Stimulated activated naive CD8-positive, alpha-beta T cell treated with anti-CD3 and anti-CD28 coated beads, Interleukin-15, Interleukin-2, amounts not matched to agents 100 U/mL and 50 U/mL, for 24 hours (primary cell): ENCODE measurements at regions not wholly inside any gene's neighbourhood (a gene's known extent, or its start where the extent isn't known, plus 50 kb on each side); places are given as distances from the start of the nearest gene placed in this dataset.

Source experiments
- ATAC-seq: fragments of 150-1000 bp; cut with Tn5 transposase; one replicate; pipeline ENCODE4 v1.10.0; 2021
- DNase-seq: peaks from one replicate; pipeline ENCODE4 v3.0.0; 2021

- ATAC-seq = no peak
- DNase-seq = no peak
These were observed 576.5 kb downstream of the MED13L start for GRCh38 chr12:115700896-115701465.

DNA sequence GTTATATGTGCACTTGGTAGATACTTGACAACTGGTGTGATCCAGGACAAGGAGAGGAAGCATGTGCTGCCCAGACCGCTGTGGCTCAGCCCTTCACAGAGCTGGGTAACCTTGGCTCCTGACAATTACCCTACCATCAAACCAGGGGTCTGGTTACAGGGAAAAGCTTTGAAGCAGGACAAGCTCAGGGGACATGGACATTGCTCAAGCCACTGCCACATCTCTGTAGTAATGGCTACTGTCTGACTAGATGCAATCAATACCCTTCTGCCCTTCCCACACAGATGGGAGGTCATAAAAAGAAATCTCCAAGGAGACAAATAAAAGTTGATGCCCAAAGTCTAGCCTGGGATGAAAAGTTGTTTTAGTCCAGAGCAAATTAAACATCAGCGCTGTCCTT lies 577.4 kb downstream of the MED13L start:
- DNase-seq (no peak), ATAC-seq (no peak)

DNA sequence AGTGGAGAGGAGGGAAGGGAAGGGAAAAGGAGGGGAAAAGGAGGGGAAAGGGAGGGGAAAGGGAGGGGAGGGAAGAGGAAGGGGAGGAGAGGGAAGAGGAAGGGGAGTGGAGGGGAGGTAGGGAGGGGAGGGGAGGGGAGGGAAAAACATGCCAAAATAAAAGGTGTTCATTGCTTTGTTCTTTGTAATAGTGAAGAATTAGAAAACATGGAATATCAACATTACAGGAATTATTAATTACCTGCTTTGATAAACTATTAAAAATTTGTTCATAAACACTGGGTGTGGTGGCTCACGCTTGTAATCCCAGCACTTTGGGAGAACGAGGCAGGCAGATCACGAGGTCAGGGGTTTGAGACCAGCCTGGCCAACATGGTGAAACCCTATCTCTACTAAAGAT lies 579.2 kb downstream of the MED13L start:
- DNase-seq (no peak), ATAC-seq (no peak)

GRCh38 chr12:115697340-115697739 lies 580.2 kb downstream of the MED13L start:
- DNase-seq = no peak

GRCh38 chr12:115694564-115694963 lies 582.9 kb downstream of the MED13L start:
- ATAC-seq (no peak), DNase-seq (no peak)

More at GRCh38 chr12:115697340-115697739, 580.2 kb downstream of the MED13L start:
- ATAC-seq = no peak

GRCh38 chr12:115693970-115694369 lies 583.5 kb downstream of the MED13L start:
- DNase-seq (no peak), ATAC-seq (no peak)

DNA sequence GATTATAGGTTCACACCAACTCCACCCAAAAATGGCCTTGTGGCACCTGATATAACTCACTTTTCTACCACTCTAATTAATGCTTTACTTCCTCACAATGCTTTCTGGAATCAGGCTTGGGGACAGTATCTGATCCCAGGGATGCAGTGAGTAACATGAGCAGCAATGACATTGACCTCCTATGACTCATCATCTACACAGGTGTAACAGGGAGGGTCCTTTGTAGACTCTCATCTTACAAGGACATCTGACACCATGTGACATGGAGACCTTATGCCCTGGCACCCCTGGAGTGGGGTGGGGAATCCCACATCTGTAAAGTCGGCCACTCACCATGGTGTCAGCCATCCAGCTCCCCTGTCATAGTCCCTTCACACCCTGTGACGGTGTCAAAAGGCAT lies 586.4 kb downstream of the MED13L start:
- DNase-seq = no peak
- no peak for ATAC-seq

GRCh38 chr12:115687094-115687493 lies 590.4 kb downstream of the MED13L start:
- ATAC-seq (no peak), DNase-seq (no peak)

GRCh38 chr12:115683240-115683780 lies 594.2 kb downstream of the MED13L start:
- DNase-seq (no peak), ATAC-seq (no peak)

GRCh38 chr12:115680967-115681366 lies 596.5 kb downstream of the MED13L start:
- ATAC-seq = no peak

DNA sequence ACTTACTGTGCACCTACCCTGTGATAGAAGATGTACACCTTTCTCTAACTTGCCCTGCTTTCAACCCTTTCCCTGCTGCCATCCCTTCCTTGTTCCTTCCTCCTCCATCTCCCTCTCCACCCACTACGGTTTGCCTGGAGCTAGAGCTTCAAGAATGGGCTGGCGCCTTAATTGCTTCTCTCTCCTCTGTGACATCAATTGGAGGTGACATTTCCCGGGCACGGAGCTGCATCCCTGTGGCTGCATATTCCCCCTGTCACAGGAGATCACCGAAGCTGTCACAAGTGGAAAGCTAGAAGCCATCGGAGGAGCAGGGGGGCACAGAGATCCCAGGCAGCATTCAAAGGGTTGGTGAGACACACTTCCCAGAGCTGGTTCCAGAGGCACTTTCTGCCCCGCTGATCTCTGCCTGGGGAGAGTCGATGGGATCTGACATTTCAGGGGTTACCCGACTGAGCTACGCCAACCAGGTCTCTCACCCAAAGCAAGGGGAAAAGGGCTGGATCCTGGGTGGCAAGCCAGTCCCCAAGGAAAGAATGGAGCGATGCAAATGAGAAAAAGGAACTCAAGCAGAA lies 604.9 kb downstream of the MED13L start:
- DNase-seq (no peak), ATAC-seq (no peak)

More at GRCh38 chr12:115680967-115681366, 596.5 kb downstream of the MED13L start:
- DNase-seq = no peak

- DNase-seq (no peak), ATAC-seq (no peak)
These were observed 605.4 kb downstream of the MED13L start for GRCh38 chr12:115672086-115672485.

DNA sequence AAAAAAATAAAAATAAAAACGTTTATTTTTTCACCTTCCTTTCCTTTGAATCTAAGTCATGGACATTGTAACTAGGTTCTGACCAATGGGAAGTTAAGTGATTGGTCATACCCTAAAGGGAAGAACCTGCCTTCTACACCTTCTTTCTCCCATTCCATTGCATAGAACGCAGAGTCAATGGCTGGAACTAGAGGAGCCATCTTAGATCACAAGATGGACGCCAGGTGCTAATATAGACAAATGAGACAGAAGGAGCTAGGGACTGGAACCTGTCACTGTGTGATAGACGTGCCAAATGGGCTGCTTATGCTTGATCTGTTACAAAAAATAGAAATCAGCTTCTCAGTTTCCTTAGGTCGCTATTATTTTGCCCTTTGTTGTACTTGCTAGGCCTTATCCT lies 606.6 kb downstream of the MED13L start:
- ATAC-seq = no peak
- DNase-seq = no peak

- ATAC-seq (no peak), DNase-seq (no peak)
These were observed 610.4 kb downstream of the MED13L start for GRCh38 chr12:115667116-115667515.

DNA sequence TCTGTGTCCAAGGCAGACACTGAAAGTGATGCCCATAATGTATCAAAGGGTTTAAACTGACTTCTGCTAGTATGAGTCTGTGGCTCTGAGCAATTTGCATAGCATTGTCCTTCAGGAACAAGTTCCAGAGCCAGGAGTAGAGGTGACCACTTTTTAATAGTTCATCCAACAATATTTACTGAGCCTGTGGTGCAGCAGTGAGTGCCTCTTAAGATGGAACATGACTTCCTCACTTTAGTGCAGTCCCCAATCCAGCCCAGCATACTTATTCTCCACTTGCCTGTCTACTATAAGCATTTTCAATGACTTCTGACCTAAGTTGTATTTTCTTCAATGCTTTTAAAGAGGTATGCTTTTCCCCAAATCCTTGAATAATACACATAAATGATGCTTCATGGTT lies 611.3 kb downstream of the MED13L start:
- DNase-seq (no peak), ATAC-seq (no peak)

DNA sequence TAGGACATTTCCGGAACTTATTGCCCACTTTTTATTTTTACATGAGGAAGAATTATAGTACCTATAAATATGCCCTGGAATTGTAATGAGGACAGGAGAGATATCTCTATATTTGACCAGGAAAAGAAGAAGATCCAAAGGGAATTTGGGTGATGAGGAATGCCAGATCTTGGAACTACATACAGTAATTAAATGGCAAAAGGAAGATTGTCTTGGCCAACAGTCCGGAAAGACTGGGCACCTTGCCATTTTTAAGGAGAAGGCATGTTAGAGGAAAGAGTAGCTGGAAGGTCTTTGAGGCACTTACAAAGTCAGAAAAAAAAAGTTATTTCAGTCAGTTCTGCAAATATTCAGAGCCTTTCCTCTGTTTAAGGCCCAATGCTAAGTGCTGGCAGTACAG lies 616.4 kb downstream of the MED13L start:
- DNase-seq (no peak), ATAC-seq (no peak)

DNA sequence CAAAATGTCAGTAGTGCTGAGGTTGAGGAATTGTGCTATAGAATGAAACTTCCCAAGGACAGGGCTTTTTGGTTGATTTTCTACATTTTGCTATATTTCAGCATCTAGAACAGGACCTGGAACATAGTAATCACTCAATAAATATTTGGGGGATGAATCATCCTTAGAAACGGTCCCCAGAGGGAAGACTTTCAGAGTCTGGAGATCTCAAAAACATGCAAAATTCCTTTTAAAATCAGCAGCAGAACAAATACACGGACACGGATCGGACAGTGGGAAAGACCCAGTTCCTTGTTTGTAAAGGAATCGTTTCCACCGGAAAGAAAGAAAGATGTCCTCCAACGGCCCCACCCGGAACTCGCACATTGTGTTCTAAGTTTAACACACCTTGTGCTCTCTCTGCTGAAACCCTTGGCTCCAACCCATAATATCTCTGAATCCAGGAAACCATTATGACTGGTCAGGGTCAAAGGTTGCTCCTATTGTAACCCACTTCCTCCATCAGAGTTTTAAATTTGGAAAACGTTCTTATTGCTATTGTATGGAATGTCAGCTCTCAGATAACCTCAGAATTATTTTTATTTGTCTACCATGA lies 617.2 kb downstream of the MED13L start:
- ATAC-seq (no peak), DNase-seq (no peak)

DNA sequence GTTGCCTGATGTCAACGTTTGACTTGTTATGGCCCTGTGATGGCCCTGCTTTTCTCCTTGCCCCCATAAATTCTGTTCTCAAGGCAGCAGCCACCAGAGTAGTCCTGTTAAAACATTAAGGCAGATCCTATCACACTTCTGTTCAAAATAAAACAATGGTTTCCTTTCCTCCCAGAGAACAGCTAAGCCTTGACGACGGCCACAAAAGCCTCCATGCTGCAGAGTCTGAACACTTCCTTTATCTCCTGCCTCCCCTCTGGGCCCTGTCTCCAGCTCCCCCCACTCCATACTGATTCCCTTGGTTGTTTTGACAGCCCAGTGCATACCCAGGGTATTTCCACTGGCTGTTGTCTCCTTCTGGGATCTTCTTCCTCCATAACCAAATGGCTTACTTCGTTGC lies 618.1 kb downstream of the MED13L start:
- DNase-seq = no peak
- no peak for ATAC-seq

DNA sequence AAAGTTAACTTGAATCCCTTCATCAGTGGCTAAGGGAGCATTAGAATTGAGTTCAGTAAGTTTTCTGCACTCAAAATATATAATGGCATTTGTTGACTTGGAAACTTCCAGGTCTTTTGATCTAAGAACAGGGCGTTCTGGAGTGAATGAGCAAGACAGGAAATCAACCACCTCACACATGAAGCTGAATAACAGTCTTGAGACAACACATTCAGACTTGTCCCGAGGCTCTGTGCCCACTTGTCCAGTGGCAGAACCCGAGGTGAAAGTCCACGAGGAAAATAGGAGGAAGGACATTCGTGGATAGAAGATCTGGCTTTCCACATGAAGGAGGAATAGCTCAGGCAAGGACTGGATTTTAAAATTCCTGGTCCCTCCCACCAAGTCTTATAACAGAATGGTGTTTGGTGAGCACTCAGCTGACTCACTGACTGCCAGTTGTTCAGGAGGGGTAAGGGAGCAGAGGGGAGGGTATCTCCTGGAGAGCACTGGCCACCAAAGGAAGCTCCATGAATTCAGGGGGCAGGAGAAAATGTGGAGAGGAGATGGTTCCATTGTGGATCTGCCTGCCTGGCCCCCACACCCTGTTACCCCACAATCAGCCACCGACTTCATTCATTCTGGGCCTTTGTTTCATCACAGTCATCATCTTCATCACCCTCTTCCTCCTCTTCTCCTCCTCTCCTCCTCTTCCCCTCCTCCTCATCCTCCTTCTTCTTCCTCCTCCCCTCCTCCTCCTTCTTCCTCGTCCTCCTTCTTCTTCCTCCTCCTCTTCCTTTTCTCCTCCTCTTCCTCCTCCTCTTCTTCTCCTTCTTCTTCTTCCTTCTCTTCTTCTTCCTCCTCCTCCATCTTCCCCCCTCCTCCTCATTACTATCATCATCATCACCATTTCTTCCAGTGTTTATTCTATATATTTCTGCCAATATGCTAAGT lies 620.1 kb downstream of the MED13L start:
- ATAC-seq = no peak
- DNase-seq = no peak

- ATAC-seq = no peak
- DNase-seq = no peak
These were observed 627.5 kb downstream of the MED13L start for GRCh38 chr12:115650026-115650425.

DNA sequence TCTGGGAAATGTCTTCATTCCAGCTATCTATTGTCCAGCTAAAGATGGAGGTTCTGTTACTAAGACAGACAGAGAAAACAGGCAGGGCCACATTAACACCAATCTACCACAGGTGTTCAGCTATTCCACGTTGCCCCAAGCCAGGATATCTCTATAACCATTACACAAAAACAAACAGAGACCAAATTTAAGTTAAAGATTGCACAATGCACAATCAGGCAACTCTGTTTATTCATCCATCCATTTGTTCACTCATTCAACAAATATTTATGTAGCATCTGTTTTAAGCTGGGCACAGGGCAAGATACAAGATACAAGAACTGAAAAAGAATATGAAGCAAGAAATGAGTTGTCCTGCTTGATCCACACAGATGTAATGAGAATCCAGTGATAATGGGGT lies 629.0 kb downstream of the MED13L start:
- DNase-seq (no peak), ATAC-seq (no peak)

DNA sequence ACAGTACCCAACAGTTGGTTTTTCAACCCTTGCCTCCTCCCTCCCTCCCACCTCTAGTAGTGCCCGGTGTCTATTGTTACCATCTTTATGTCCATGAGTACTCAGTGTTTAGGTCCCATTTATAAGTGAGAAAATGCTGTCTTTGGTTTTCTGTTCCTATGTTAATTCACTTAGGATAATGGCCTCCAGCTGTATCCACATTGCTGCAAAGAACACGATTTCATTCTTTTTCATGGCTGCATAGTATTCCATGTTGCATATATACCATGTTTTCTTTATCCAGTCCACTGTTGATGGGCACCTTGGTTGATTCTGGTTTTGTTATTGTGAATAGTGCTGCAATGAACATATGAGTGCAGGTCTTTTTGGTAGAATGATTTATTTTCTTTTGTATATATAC lies 631.3 kb downstream of the MED13L start:
- DNase-seq (no peak), ATAC-seq (no peak)

- no peak for DNase-seq
- ATAC-seq = no peak
These were observed 636.6 kb downstream of the MED13L start for GRCh38 chr12:115640929-115641328.
